ENCODE measurements at regions not wholly inside any gene's neighbourhood (a gene's known extent, or its start where the extent isn't known, plus 50 kb on each side); places are given as distances from the start of the nearest gene placed in this dataset.

DNA sequence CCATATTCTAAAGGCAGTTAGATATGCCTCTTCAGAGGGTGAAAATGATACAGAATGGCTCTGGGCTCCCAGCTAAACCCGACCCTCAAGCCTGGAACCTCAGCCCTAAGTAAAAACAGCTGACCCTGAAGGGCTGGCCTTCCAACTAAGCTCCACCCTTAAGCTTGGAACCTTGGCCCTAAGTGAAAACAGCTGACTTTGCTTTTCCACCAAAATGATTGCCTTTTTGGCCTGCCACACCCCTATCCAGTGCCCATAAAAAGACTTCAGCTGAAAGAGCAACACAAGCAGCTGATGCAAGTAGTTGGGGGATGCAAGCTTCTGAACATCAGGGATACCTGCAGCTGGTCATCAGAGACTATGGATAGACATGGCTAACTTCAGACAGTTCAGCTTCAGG is 647.4 kb upstream of the SGCD start:
- Histone ChIP-seq H3K9me3 (no peaks in the 10 kb centered on the region), H3K4me1 (no peaks in the 10 kb centered on the region), H3K27me3 (no peaks in the 10 kb centered on the region), H3K4me3 (no peak overlapping the region), H3K27ac (no peak overlapping the region), H3K36me3 (no peaks in the 10 kb centered on the region)
- TF ChIP-seq, protein P1, sequence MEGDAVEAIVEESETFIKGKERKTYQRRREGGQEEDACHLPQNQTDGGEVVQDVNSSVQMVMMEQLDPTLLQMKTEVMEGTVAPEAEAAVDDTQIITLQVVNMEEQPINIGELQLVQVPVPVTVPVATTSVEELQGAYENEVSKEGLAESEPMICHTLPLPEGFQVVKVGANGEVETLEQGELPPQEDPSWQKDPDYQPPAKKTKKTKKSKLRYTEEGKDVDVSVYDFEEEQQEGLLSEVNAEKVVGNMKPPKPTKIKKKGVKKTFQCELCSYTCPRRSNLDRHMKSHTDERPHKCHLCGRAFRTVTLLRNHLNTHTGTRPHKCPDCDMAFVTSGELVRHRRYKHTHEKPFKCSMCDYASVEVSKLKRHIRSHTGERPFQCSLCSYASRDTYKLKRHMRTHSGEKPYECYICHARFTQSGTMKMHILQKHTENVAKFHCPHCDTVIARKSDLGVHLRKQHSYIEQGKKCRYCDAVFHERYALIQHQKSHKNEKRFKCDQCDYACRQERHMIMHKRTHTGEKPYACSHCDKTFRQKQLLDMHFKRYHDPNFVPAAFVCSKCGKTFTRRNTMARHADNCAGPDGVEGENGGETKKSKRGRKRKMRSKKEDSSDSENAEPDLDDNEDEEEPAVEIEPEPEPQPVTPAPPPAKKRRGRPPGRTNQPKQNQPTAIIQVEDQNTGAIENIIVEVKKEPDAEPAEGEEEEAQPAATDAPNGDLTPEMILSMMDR (IDR thresholded peaks at IDR 0.05), result no peak
- TF ChIP-seq POLR2A (IDR thresholded peaks at IDR 0.05), result no peak
- DNase-seq, result no peak
- no peak for ATAC-seq (ENCODE audit: low FRiP score in 2 of 2)
- 72% methylated on average over 1 of the region's 1 CpG; no CpG with 5 or more reads in 1 of the 2 donors for WGBS, 2 donors

DNA sequence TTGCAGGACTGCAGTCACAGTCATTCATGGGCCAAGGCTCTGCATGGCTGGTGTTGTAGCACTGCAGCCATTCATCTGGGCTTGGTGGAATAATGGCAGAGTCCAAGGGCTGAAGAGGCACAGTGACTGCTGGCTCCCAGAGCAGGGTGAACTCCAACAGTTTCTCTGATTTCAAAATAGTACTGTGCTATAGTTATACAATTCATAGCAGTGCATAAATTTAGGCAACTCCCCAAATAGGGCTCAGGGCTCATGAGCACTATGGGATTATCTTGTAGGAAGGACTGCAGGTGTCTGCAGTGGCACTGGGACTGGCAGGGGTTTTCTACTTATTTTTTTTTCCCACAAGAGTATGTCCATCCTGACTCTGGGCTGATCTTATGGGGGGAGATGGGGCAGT is 642.5 kb upstream of the SGCD start:
- Histone ChIP-seq H3K27ac (no peak overlapping the region), H3K9me3 (no peaks in the 10 kb centered on the region), H3K4me3 (no peak overlapping the region), H3K4me1 (no peaks in the 10 kb centered on the region), H3K27me3 (no peaks in the 10 kb centered on the region), H3K36me3 (no peaks in the 10 kb centered on the region)
- ATAC-seq (ENCODE audit: low FRiP score in 2 of 2) (no peak), DNase-seq (no peak)
- no peak for TF ChIP-seq EP300 (IDR thresholded peaks at IDR 0.05)
- no peak for TF ChIP-seq POLR2A (IDR thresholded peaks at IDR 0.05)
- TF ChIP-seq POLR2AphosphoS5 (IDR thresholded peaks at IDR 0.05), result no peak
- TF ChIP-seq, protein P1 (IDR thresholded peaks at IDR 0.05), result no peak

DNA sequence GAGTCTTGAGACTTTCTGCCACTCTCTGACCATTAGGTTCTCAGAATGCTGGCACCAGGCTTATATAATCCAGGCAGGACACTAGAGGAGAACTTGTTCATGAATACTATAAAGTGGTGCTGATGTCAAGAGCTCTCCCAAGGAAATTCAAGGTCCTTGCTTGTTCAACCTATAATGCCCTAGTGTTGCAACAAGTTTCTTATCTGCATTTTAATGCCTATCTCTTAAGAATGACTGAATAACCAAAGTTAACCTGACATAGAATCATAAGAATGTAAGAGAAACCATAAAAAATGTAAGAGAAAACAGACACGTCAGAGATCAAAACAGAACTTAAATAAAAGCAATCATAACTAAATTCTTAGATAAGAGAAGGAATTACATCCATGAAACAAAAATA is 640.8 kb upstream of the SGCD start:
- H3K36me3 ChIP-seq, result no peaks in the 10 kb centered on the region
- no peak for TF ChIP-seq EP300 (IDR thresholded peaks at IDR 0.05)
- TF ChIP-seq POLR2AphosphoS5 (IDR thresholded peaks at IDR 0.05), result no peak
- TF ChIP-seq, protein P1 (IDR thresholded peaks at IDR 0.05), result no peak
- TF ChIP-seq POLR2A (IDR thresholded peaks at IDR 0.05), result no peak
- H3K9me3 ChIP-seq, result no peaks in the 10 kb centered on the region
- WGBS, 2 donors, result 0 to 45% methylated on average over 1 of the region's 1 CpG
- DNase-seq (no peak), ATAC-seq (ENCODE audit: low FRiP score in 2 of 2) (no peak)
- no peaks in the 10 kb centered on the region for H3K27me3 ChIP-seq
- H3K27ac ChIP-seq, result no peak overlapping the region
- H3K4me3 ChIP-seq, result no peak overlapping the region
- H3K4me1 ChIP-seq, result no peaks in the 10 kb centered on the region

DNA sequence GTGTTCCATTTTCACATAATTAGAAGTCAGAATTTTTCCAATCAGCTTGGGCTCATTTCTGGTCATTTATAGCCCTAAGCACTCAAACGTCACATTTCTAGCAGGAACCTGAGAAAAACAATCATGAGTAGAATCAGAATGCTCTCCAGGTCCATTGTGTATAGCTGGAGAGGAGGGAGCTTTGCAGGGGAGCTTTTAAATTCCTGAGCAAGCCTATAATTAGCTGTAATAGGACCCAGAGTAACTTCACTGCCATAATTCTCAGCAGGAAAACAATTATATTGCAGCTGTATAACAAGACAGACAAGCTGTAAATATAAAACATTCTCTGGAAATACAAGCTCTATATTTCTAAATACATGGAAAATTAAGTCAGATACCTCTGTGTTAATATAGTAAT is 637.6 kb upstream of the SGCD start:
- Histone ChIP-seq H3K27me3 (no peaks in the 10 kb centered on the region), H3K9me3 (no peaks in the 10 kb centered on the region), H3K27ac (no peak overlapping the region), H3K4me1 (no peaks in the 10 kb centered on the region), H3K4me3 (no peak overlapping the region), H3K36me3 (no peaks in the 10 kb centered on the region)
- WGBS, 2 donors, result 17 to 24% methylated on average over 1 of the region's 1 CpG
- TF ChIP-seq POLR2AphosphoS5 (IDR thresholded peaks at IDR 0.05) (no peak), POLR2A (IDR thresholded peaks at IDR 0.05) (no peak), EP300 (IDR thresholded peaks at IDR 0.05) (no peak)
- TF ChIP-seq, protein P1 (IDR thresholded peaks at IDR 0.05), result no peak
- no peak for DNase-seq
- no peak for ATAC-seq (ENCODE audit: low FRiP score in 2 of 2)

DNA sequence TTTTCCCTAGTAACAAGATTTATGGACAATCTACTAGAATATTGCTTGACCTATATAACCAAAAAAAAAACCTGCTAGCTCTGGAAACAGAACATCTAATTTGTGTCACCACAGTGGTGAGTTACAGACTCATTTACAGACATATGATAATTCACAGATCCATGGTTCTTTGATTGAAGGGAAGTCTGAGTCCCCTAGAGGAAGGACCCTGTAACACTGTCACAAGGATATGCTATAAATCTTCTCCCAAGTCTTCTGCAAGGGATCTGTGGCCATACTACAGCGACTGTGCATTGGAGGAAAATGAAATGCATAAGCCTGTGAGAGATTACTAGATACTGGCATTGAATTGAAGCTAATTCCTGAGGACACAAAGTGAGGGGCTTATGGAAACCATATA is 630.6 kb upstream of the SGCD start:
- WGBS, 2 donors, result 61 to 64% methylated on average over 1 of the region's 1 CpG
- Histone ChIP-seq H3K27ac (no peak overlapping the region), H3K4me3 (no peak overlapping the region), H3K27me3 (no peaks in the 10 kb centered on the region), H3K9me3 (no peaks in the 10 kb centered on the region), H3K36me3 (no peaks in the 10 kb centered on the region), H3K4me1 (no peaks in the 10 kb centered on the region)
- no peak for ATAC-seq (ENCODE audit: low FRiP score in 2 of 2)
- TF ChIP-seq, protein P1 (IDR thresholded peaks at IDR 0.05), result no peak
- TF ChIP-seq POLR2AphosphoS5 (IDR thresholded peaks at IDR 0.05) (no peak), POLR2A (IDR thresholded peaks at IDR 0.05) (no peak), EP300 (IDR thresholded peaks at IDR 0.05) (no peak)
- DNase-seq, result no peak
